AG04449 (cell line): ENCODE measurements at regions not wholly inside any gene's neighbourhood (a gene's known extent, or its start where the extent isn't known, plus 50 kb on each side); places are given as distances from the start of the nearest gene placed in this dataset.
A peak's percentile ranks its signal among the peaks of the same experiment; 100 is the strongest.

Experiments used
- CTCF ChIA-PET: fragments of 350-600 bp; formaldehyde crosslinking; extraction: SDS; loops from one replicate; lab custom pipeline; 2021; ENCODE audit warnings: antibody characterized with exemption; lab: Yijun Ruan, JAX
- POLR2A ChIA-PET: fragments of 400-600, 350-600 bp; formaldehyde crosslinking; extraction: SDS; loops from one replicate; lab custom pipeline; 2020; ENCODE audit warnings: antibody characterized with exemption, inconsistent platforms; lab: Yijun Ruan, JAX
- DNase-seq: peaks from one replicate; pipeline ENCODE4 v3.0.0-alpha.2; 2010; ENCODE audit warnings: low read depth, low spot score
- H3K4me3 ChIP-seq: 2 replicates; pipeline ENCODE4 v1.5.1; 2011; ENCODE audit warnings: low read depth, mild to moderate bottlenecking, control low read depth, low read length
- CTCF ChIP-seq: IDR thresholded peaks from one replicate; pipeline ENCODE4 v1.5.1; 2011; ENCODE audit warnings: mild to moderate bottlenecking, moderate library complexity, low read length, control low read depth, inconsistent platforms; ENCODE audit not compliant: insufficient read depth; ENCODE audit errors: missing control alignments

- CTCF ChIA-PET, result interaction anchor here (0.5 to 7.7 kb wide), 2 partner anchors 21 to 30 kb away, joined by 3 to 43 read pairs; no protein-coding TSS in a partner anchor
Observed at GRCh38 chr1:110786802-110787327, 86.1 kb upstream of the CD53 start.

GRCh38 chr1:110785612-110786011 is 87.3 kb upstream of the CD53 start:
- CTCF ChIA-PET, result interaction anchor here (7.7 kb wide), 1 partner anchor 20 kb away, joined by 43 read pairs; no protein-coding TSS in a partner anchor
- POLR2A ChIA-PET, result no interaction called here

More at GRCh38 chr1:110786802-110787327, 86.1 kb upstream of the CD53 start:
- DNase-seq, result no peak
- TF ChIP-seq CTCF, result no peak
- no peak overlapping the region for H3K4me3 ChIP-seq
- POLR2A ChIA-PET, result no interaction called here

GRCh38 chr1:110785055-110785454 is 87.9 kb upstream of the CD53 start:
- POLR2A ChIA-PET, result no interaction called here
- DNase-seq, result no peak
- no peak for TF ChIP-seq CTCF
- CTCF ChIA-PET, result interaction anchor here (2.2 to 7.7 kb wide), 2 partner anchors 20 to 615 kb away, joined by 4 to 43 read pairs; no protein-coding TSS in a partner anchor
- no peak overlapping the region for H3K4me3 ChIP-seq

More at GRCh38 chr1:110785612-110786011, 87.3 kb upstream of the CD53 start:
- no peak for TF ChIP-seq CTCF
- H3K4me3 ChIP-seq, result no peak overlapping the region
- DNase-seq, result no peak

DNA sequence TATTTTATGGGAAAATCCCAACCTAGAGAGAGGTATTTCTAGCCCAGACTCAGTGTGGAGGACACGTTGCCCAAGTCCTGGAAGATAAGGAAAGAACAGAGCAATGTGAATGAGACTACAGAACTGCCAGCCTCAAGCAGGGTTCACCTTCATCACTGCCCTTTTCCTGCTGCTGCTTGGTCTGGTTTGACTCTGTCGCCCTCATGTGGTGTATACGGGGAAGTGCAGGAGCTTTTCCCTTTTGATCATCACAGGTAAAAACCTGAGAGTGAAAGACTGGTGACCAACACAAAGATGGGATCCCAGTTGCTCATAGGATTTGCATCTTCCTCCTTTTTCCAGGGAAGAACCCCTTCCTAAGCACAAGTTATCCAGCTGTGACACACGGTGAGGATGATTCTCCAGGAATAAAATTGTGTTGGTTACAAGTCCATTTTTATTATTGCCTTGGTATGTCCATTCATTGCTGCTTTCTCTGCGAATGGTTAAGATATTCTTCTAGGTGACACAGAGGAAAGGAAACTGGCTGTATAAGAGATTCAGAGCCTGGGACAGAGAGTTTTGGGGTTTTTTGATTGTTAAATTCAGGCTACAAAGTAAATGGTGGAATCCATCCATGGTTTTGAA is 89.5 kb upstream of the CD53 start:
- peak; percentile 93 for TF ChIP-seq CTCF
- no peak overlapping the region for H3K4me3 ChIP-seq
- no peak for DNase-seq
- ChIA-PET CTCF (interaction anchor here (0.9 to 7.7 kb wide), 14 partner anchors 9 to 617 kb away, joined by 3 to 43 read pairs (median 4); no protein-coding TSS in a partner anchor), POLR2A (no interaction called here)

GRCh38 chr1:110781525-110781924 is 91.4 kb upstream of the CD53 start:
- ChIA-PET CTCF (interaction anchor here (0.6 to 7.7 kb wide), 10 partner anchors 8 to 211 kb away, joined by 3 to 43 read pairs (median 4); no protein-coding TSS in a partner anchor), POLR2A (no interaction called here)

More at GRCh38 chr1:110781525-110781924, 91.4 kb upstream of the CD53 start:
- no peak for DNase-seq
- no peak overlapping the region for H3K4me3 ChIP-seq
- TF ChIP-seq CTCF, result no peak
